ENCODE measurements at regions not wholly inside any gene's neighbourhood (a gene's known extent, or its start where the extent isn't known, plus 50 kb on each side); places are given as distances from the start of the nearest gene placed in this dataset.

DNA sequence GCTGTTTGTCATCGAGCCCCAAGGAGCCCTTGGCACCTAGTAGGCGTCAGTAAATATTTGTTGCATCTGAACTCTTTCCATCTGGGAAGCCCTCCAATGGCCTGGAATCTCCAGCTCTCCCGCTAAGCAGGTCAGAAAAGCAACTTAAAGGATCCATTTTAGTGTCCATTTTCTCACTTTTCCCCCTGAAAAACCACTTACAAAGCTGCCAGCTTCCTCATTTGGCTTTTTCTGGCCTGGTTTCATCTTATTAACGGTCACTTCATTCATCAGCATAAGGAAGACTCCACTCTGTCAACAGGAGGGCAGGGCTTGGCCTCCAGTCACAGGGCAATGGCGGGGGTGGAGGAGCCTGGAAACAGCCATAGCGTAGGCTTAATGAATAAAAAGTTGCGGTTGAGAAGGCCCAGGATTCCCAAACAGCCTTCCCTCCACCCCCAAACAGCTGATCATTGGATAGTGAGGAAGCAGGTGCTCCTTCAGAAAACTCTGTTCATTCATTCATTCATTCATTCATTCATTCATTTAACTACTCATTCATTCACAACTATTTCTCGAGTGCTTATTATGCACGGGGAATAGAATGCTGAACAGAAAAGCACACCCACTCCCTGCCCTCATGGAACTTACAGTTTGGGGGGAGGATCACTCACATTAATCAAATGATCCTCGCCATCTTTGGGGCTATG lies 104.5 kb upstream of the RCN1 start:
- TF ChIP-seq, protein P1, sequence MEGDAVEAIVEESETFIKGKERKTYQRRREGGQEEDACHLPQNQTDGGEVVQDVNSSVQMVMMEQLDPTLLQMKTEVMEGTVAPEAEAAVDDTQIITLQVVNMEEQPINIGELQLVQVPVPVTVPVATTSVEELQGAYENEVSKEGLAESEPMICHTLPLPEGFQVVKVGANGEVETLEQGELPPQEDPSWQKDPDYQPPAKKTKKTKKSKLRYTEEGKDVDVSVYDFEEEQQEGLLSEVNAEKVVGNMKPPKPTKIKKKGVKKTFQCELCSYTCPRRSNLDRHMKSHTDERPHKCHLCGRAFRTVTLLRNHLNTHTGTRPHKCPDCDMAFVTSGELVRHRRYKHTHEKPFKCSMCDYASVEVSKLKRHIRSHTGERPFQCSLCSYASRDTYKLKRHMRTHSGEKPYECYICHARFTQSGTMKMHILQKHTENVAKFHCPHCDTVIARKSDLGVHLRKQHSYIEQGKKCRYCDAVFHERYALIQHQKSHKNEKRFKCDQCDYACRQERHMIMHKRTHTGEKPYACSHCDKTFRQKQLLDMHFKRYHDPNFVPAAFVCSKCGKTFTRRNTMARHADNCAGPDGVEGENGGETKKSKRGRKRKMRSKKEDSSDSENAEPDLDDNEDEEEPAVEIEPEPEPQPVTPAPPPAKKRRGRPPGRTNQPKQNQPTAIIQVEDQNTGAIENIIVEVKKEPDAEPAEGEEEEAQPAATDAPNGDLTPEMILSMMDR (IDR thresholded peaks at IDR 0.05): no peak
- no peak for TF ChIP-seq POLR2A (IDR thresholded peaks at IDR 0.05)
